PC-9 (cell line): ENCODE measurements at regions not wholly inside any gene's neighbourhood (a gene's known extent, or its start where the extent isn't known, plus 50 kb on each side); places are given as distances from the start of the nearest gene placed in this dataset.

Experiments
- CTCF ChIP-seq: fragments of 200-600 bp; sonication (generic); conservative IDR thresholded peaks from 2 replicates; pipeline ENCODE4 v1.6.1; 2017; ENCODE audit warnings: mixed run types, antibody characterized with exemption, mild to moderate bottlenecking, moderate library complexity
- EZH2 ChIP-seq: fragments of 200-600 bp; sonication (generic); IDR thresholded peaks from 2 replicates; pipeline ENCODE4 v1.8.0; 2017; ENCODE audit warnings: antibody characterized with exemption, low read depth

GRCh38 chr18:24771300-24771699 lies 310.9 kb downstream of the HRH4 start:
- no peak for TF ChIP-seq CTCF
- no peak for TF ChIP-seq EZH2
